HFFc6 (cell line): ENCODE measurements at regions not wholly inside any gene's neighbourhood (a gene's known extent, or its start where the extent isn't known, plus 50 kb on each side); places are given as distances from the start of the nearest gene placed in this dataset.

Source experiments
- DNase-seq: peaks from one replicate; pipeline ENCODE4 v3.0.0-alpha.2; 2018
- H3K27ac Mint-ChIP-seq: 2 replicates; pipeline ENCODE4 v1.8.0; 2020; ENCODE audit warnings: mild to moderate bottlenecking, mixed read lengths
- H3K27me3 Mint-ChIP-seq: 2 replicates; pipeline ENCODE4 v1.8.0; 2021; ENCODE audit warnings: mild to moderate bottlenecking, moderate library complexity, mixed read lengths; ENCODE audit not compliant: insufficient read depth
- H3K36me3 Mint-ChIP-seq: 2 replicates; pipeline ENCODE4 v1.8.0; 2021; ENCODE audit warnings: low read depth, mixed read lengths
- H3K4me1 Mint-ChIP-seq: 2 replicates; pipeline ENCODE4 v1.8.0; 2020; ENCODE audit warnings: low read depth, mixed read lengths
- H3K4me3 Mint-ChIP-seq: 2 replicates; pipeline ENCODE4 v1.8.0; 2020; ENCODE audit warnings: mild to moderate bottlenecking, moderate library complexity, mixed read lengths
- H3K9me3 Mint-ChIP-seq: 2 replicates; pipeline ENCODE4 v1.8.0; 2020; ENCODE audit warnings: mild to moderate bottlenecking, mixed read lengths
- CTCF ChIP-seq: fragments of 200-600 bp; sonication (generic); IDR thresholded peaks from 2 replicates; pipeline ENCODE4 v1.5.0; 2021; ENCODE audit warnings: antibody characterized with exemption, mild to moderate bottlenecking

GRCh38 chr2:71860381-71860926 is 287.2 kb downstream of the CYP26B1 start:
- H3K27ac Mint-ChIP-seq, result no peak overlapping the region
- peaks cover 2% of the 10 kb centered on the region; the same call in 1 of the 2 replicates for H3K4me1 Mint-ChIP-seq
- peaks cover 4% of the 10 kb centered on the region for H3K36me3 Mint-ChIP-seq
- peaks cover 6% of the 10 kb centered on the region for H3K9me3 Mint-ChIP-seq
- no peak for DNase-seq
- TF ChIP-seq CTCF, result no peak
- H3K27me3 Mint-ChIP-seq, result peaks cover 49% of the 10 kb centered on the region
- no peak overlapping the region for H3K4me3 Mint-ChIP-seq

- no peak overlapping the region for H3K4me3 Mint-ChIP-seq
- peaks cover 52% of the 10 kb centered on the region for H3K27me3 Mint-ChIP-seq
- H3K4me1 Mint-ChIP-seq, result no peaks in the 10 kb centered on the region
- no peak for TF ChIP-seq CTCF
- peaks cover 12% of the 10 kb centered on the region for H3K9me3 Mint-ChIP-seq
- H3K36me3 Mint-ChIP-seq, result peaks cover 5% of the 10 kb centered on the region
- no peak for DNase-seq
- H3K27ac Mint-ChIP-seq, result no peak overlapping the region
These were observed 288.3 kb downstream of the CYP26B1 start for GRCh38 chr2:71859211-71859847.

GRCh38 chr2:71858071-71858470 is 289.6 kb downstream of the CYP26B1 start:
- DNase-seq, result no peak
- H3K36me3 Mint-ChIP-seq, result peaks cover 5% of the 10 kb centered on the region
- H3K4me1 Mint-ChIP-seq, result no peaks in the 10 kb centered on the region
- H3K27me3 Mint-ChIP-seq, result peaks cover 54% of the 10 kb centered on the region
- TF ChIP-seq CTCF, result no peak
- no peak overlapping the region for H3K27ac Mint-ChIP-seq
- H3K4me3 Mint-ChIP-seq, result no peak overlapping the region
- H3K9me3 Mint-ChIP-seq, result peaks cover 12% of the 10 kb centered on the region

- Mint-ChIP-seq H3K27me3 (peaks cover 52% of the 10 kb centered on the region), H3K9me3 (peaks cover 12% of the 10 kb centered on the region), H3K4me3 (no peak overlapping the region), H3K4me1 (no peaks in the 10 kb centered on the region), H3K36me3 (peaks cover 5% of the 10 kb centered on the region), H3K27ac (no peak overlapping the region)
- no peak for DNase-seq
- TF ChIP-seq CTCF, result no peak
These were observed 290.0 kb downstream of the CYP26B1 start for GRCh38 chr2:71857636-71858035.

GRCh38 chr2:71856773-71857525 is 290.7 kb downstream of the CYP26B1 start:
- no peaks in the 10 kb centered on the region for H3K4me1 Mint-ChIP-seq
- no peak overlapping the region for H3K4me3 Mint-ChIP-seq
- no peak for DNase-seq
- no peak overlapping the region for H3K27ac Mint-ChIP-seq
- TF ChIP-seq CTCF, result no peak
- peaks cover 12% of the 10 kb centered on the region for H3K9me3 Mint-ChIP-seq
- peaks cover 51% of the 10 kb centered on the region for H3K27me3 Mint-ChIP-seq
- H3K36me3 Mint-ChIP-seq, result peaks cover 5% of the 10 kb centered on the region
